ENCODE measurements at regions not wholly inside any gene's neighbourhood (a gene's known extent, or its start where the extent isn't known, plus 50 kb on each side); places are given as distances from the start of the nearest gene placed in this dataset.

DNA sequence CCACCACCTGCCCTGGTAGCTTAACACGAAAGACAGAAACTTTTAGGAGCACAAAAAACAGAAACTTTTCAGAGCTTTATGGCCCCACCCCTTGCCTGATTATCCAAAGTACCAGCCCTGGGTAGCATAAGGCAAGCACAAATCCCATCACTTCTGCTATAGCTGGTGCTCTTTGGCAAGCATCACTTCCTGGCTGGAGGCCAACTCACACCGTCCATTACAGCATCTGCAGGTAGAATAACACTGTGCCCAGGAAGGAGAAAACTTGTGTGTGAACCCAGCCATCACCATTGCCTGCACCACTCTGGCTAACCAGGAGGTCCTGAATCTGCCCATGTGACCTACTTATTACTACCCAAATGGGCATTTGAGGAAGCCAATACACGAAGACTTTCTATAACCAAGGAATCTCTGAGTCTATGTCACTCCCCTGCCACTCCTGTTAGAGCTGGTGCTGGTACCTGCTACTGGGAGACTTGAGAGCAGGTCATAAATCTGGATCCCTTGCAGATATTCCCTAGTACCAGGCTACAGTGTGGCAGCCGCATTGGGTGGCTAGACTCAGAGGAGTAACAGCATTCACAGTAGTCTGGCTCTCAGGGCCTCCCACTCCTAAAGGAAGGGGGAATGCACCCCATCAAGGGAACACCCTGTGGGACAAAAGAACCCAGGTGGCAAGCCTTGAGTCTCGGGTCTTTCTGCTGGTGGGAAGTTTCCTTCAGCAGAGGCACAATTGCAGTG is 73.3 kb upstream of the AKAP13 start:
- H3K4me1 ChIP-seq (ENCODE audit: control insufficient read depth, insufficient read depth, low read length), result peaks cover 21% of the 10 kb centered on the region
- H3K4me3 ChIP-seq, result no peak overlapping the region
- TF ChIP-seq SKIL (IDR thresholded peaks at IDR 0.05; ENCODE audit: low read depth, poor library complexity, severe bottlenecking), result no peak
- 0 out of 2 replicates have a peak, but pooled peaks have one; percentile 1 for TF ChIP-seq SPI1 (IDR thresholded peaks at IDR 0.05; ENCODE audit: borderline replicate concordance, insufficient read depth, low read depth, low read length)
- TF ChIP-seq CHD2 (IDR thresholded peaks at IDR 0.05; ENCODE audit: borderline replicate concordance, low read depth, low read length), result no peak
- no peak overlapping the region for H3K9ac ChIP-seq (ENCODE audit: control insufficient read depth, insufficient read depth, low read length)
- in situ Hi-C loops (cut with MboI), result no loop called here
- POLR2A ChIA-PET, result interaction anchor here (0.9 to 1.6 kb wide), 2 partner anchors 11 kb away, joined by 3 read pairs; no protein-coding TSS in a partner anchor
- 58% methylated on average over 5 of the region's 5 CpGs for WGBS (ENCODE audit: insufficient coverage, insufficient replicate concordance, low lambda C conversion rate, missing lambda C conversion rate)
- H3K27ac ChIP-seq (ENCODE audit: control insufficient read depth, insufficient read depth), result no peak overlapping the region
- intact Hi-C loops (cut with micrococcal nuclease; ENCODE audit: unreplicated experiment), result no loop called here
- no TSS peak for BruUV-seq (replicated peaks)
- CTCF ChIA-PET, result interaction anchor here (0.7 to 2.7 kb wide), 4 partner anchors 11 to 107 kb away, joined by 4 to 8 read pairs (median 6); no protein-coding TSS in a partner anchor
- FAIRE-seq (no peak), DNase-seq (ENCODE audit: low read depth, low spot score) (no peak), ATAC-seq (peak; percentile 25)
- H3K36me3 ChIP-seq (ENCODE audit: control insufficient read depth in 2 of 2, insufficient read depth in 2 of 2, low read length in 1 of 2), result no peaks in the 10 kb centered on the region
- no peak overlapping the region for H3K4me2 ChIP-seq (ENCODE audit: control insufficient read depth, insufficient read depth)
- RAD21 ChIA-PET (ENCODE audit: unreplicated experiment), result interaction anchor here (0.8 to 1.9 kb wide), 5 partner anchors 11 to 198 kb away, joined by 4 to 5 read pairs (median 4); no protein-coding TSS in a partner anchor
- H2AFZ ChIP-seq (ENCODE audit: control insufficient read depth, low read depth, low read length), result no peak overlapping the region; the same call in 1 of the 2 replicates
- SMC1A ChIA-PET (ENCODE audit: uncharacterized antibody, unreplicated experiment), result interaction anchor here (0.9 to 2.5 kb wide), 4 partner anchors 23 to 106 kb away, joined by 4 to 11 read pairs (median 4); no protein-coding TSS in a partner anchor
- H4K20me1 ChIP-seq (ENCODE audit: control insufficient read depth, insufficient read depth), result no peaks in the 10 kb centered on the region
- no peaks in the 10 kb centered on the region for H3K27me3 ChIP-seq (replicated peaks in 1 of 2; ENCODE audit: control insufficient read depth in 2 of 2, insufficient read depth in 2 of 2, low read length in 1 of 2)
- no peaks in the 10 kb centered on the region; the same call in 1 of the 3 replicates for H3K9me3 ChIP-seq (replicated peaks; ENCODE audit: control insufficient read depth, insufficient read depth, low read length)
- no peaks in the 10 kb centered on the region for H3K79me2 ChIP-seq (ENCODE audit: control insufficient read depth, insufficient read depth, low read length)

All from GM12878 (cell line).